ENCODE measurements at regions not wholly inside any gene's neighbourhood (a gene's known extent, or its start where the extent isn't known, plus 50 kb on each side); places are given as distances from the start of the nearest gene placed in this dataset.

- no peak for TF ChIP-seq CTCF (conservative IDR thresholded peaks at IDR 0.05; ENCODE audit: low read depth in 2 of 2)
- TF ChIP-seq POLR2AphosphoS5 (IDR thresholded peaks at IDR 0.05; ENCODE audit: low read depth): no peak
- TF ChIP-seq ETS1 (IDR thresholded peaks at IDR 0.05): no peak
- TF ChIP-seq EZH2 (IDR thresholded peaks at IDR 0.05; ENCODE audit: low read depth, unreplicated experiment): no peak
- TF ChIP-seq REST (IDR thresholded peaks at IDR 0.05; ENCODE audit: unreplicated experiment): no peak
- no peak for TF ChIP-seq ZNF462 (CRISPR knock-in tag; IDR thresholded peaks at IDR 0.05)
- TF ChIP-seq CREB1 (CRISPR knock-in tag; IDR thresholded peaks at IDR 0.05; ENCODE audit: low read depth): no peak
- TF ChIP-seq STAT1 (IDR thresholded peaks at IDR 0.05; ENCODE audit: unreplicated experiment): no peak
- no peak for TF ChIP-seq ZNF331 (CRISPR knock-in tag; IDR thresholded peaks at IDR 0.05; ENCODE audit: low read depth)
- no peak for TF ChIP-seq ZNF114 (CRISPR knock-in tag; IDR thresholded peaks at IDR 0.05)
- TF ChIP-seq EZH2phosphoT487 (IDR thresholded peaks at IDR 0.05; ENCODE audit: unreplicated experiment): no peak
These were observed 66.7 kb upstream of the DBX1 start for GRCh38 chr11:20226933-20227332.

Measured in GM23338 (cell line).